ENCODE measurements at regions not wholly inside any gene's neighbourhood (a gene's known extent, or its start where the extent isn't known, plus 50 kb on each side); places are given as distances from the start of the nearest gene placed in this dataset.
"Not testable (repeated sequence)": the region's sequence is repeated elsewhere in the genome, so short reads cannot be mapped to it uniquely, and the experiment has no call there.

DNA sequence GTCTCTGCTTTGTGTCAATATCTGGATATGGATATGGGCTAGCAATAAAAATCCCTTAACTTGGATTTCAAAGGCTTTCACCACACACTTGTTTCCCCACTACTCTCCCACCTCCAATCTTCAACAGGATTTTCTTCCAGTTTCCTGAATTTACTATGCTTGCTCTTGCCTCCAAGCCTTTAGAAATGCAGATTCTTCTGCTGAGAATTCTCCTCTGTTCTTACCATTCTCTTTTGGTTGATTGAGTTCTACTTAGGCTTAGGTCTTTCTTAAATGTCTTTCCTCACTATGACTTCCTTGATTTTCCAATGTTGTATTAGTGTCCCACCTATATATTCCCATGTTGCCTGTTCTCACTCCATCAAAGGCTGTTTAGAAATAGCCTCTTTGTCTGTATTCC, 1502.4 kb upstream of the TENM4 start:
- ATAC-seq (ENCODE audit: low read depth): no peak
- no peaks in the 10 kb centered on the region for H3K4me1 Mint-ChIP-seq
- no peaks in the 10 kb centered on the region for H3K27me3 Mint-ChIP-seq
- no peak overlapping the region for H3K4me3 Mint-ChIP-seq
- H3K36me3 Mint-ChIP-seq: no peaks in the 10 kb centered on the region
- no peak for DNase-seq
- POLR2A ChIA-PET: no interaction called here
- H3K9me3 Mint-ChIP-seq: peaks cover 4% of the 10 kb centered on the region
- no peak overlapping the region for H3K27ac Mint-ChIP-seq

DNA sequence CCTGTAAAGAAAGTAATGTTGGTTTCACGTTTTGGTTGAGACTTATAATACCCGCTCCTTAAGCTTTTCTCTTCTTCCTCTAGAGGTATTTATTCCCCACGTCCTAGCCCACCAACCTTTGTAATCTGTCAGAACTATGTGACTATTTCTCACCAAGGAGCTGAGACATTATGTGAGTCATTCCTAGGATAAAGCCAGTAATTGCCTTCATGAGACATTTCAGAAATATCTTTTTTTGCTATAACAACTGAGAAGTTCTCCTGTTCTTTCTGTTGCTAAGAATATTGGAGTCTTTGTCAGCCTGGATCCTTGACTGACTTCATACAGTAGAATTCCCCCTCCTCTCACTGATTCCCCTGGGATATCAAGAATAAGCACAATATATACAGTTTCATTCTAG, 1497.0 kb upstream of the TENM4 start:
- no peak overlapping the region for H3K4me3 Mint-ChIP-seq
- H3K4me1 Mint-ChIP-seq: no peaks in the 10 kb centered on the region
- H3K36me3 Mint-ChIP-seq: no peaks in the 10 kb centered on the region
- POLR2A ChIA-PET: no interaction called here
- DNase-seq: no peak
- no peak overlapping the region for H3K27ac Mint-ChIP-seq
- H3K27me3 Mint-ChIP-seq: no peaks in the 10 kb centered on the region
- no peak for ATAC-seq (ENCODE audit: low read depth)
- H3K9me3 Mint-ChIP-seq: peaks cover 3% of the 10 kb centered on the region

DNA sequence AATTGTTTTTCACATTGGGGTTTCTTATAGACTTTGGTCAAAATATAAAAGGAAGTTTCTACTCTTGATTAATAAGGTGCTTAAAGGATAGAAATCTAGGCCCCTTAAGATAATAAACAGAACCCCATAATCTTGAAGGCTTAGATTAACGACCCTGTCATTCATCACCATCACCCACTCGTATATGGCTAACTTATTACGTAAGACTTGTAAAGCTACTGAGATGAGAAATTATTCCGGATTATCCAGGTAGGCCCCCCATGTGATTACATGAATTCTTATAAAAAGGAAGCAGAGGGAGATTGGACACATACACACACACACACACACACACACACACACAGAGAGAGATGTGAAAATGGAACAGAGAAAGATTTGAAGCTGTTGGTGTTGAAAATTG, 1489.2 kb upstream of the TENM4 start:
- Mint-ChIP-seq H3K36me3 (no peaks in the 10 kb centered on the region), H3K4me3 (no peak overlapping the region), H3K9me3 (peaks cover 2% of the 10 kb centered on the region), H3K27me3 (no peaks in the 10 kb centered on the region), H3K4me1 (no peaks in the 10 kb centered on the region), H3K27ac (no peak overlapping the region)
- no peak for DNase-seq
- ATAC-seq (ENCODE audit: low read depth): no peak
- POLR2A ChIA-PET: no interaction called here

DNA sequence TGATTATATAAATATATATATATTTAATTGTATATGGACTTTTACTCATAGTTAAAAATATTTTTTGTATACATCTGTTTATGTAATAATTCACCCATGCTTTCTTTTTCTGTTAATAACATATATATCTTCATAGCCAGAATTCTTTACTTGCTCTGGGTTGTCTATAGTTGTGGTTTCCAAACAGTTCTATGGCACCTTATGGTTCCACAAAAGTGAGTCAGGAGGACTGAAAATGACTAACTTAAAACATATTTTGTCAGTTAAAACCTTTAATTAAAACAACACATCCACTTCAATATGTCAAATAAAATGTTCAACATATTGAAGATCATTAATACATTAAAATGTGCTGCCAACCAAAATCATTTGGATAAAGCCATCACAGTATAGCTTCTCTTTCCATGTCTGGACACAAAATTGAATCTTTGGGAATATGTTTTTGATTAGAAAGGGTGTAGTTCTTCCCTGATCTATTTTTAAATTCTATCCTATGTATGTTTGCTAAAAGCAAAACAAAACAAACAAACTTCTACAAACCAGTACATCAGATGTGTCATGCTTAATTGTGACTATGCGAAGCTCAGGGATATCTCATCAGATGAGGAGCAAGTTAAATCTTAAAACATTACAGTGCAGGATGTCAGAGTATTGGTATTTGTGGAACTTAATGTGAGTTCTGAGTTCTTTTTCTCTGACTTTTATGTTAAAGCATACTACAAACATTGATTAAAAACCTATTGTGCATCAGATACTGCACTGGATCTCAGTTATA, 1488.4 kb upstream of the TENM4 start:
- no peak overlapping the region for H3K4me3 Mint-ChIP-seq
- no peaks in the 10 kb centered on the region for H3K36me3 Mint-ChIP-seq
- POLR2A ChIA-PET: no interaction called here

DNA sequence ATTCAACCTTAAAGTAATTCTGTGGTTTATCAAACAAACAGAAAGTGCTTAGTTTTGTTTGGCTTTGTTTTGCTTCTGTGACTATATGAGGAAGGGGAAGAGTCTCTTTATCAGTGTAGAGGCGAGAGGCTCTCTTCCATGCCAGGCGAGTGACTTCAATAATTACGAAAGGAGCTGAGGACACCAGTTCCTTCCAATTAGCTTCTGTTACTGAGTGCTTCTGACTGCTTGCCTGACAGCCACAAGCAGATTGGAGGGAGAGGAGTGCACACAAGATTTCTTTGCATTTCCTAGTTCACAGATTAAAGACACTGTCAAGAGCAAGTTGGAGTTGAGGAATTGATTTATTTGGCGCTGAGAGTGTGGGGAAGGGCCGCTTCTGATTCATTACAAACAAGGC, 1484.5 kb upstream of the TENM4 start:
- Mint-ChIP-seq H3K36me3 (no peaks in the 10 kb centered on the region), H3K27ac (no peak overlapping the region)

More for the DNA sequence above, 1488.4 kb upstream of the TENM4 start:
- H3K27ac Mint-ChIP-seq: no peak overlapping the region
- ATAC-seq (ENCODE audit: low read depth): no peak
- no peak for DNase-seq
- no peaks in the 10 kb centered on the region for H3K4me1 Mint-ChIP-seq
- H3K9me3 Mint-ChIP-seq: peaks cover under 1% of the 10 kb centered on the region
- no peaks in the 10 kb centered on the region for H3K27me3 Mint-ChIP-seq

DNA sequence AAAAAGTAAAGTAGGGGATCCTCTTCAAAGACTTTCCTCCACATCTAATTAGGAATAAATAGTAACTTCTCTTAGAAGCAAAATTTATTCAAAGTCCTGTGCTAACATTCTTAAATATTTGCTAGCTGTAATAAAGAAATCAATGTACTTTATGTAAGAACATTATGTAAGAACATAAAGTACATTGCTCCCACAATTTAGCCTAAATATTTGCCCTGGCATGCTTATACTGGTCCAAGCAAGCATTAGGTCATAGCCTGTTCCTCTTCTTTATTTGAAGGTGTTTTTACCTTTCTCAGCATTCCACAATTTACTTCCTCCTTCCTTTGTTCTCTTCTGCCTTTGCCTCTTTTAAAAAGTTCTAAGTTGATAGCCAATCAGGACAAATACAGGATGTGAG, 1480.5 kb upstream of the TENM4 start:
- H3K9me3 Mint-ChIP-seq; DNase-seq; H3K4me1 Mint-ChIP-seq; H3K4me3 Mint-ChIP-seq; H3K36me3 Mint-ChIP-seq; H3K27ac Mint-ChIP-seq; ATAC-seq (ENCODE audit: low read depth); H3K27me3 Mint-ChIP-seq; POLR2A ChIA-PET: not testable (repeated sequence)

More for the DNA sequence above, 1484.5 kb upstream of the TENM4 start:
- Mint-ChIP-seq H3K9me3 (no peaks in the 10 kb centered on the region), H3K4me1 (no peaks in the 10 kb centered on the region), H3K27me3 (no peaks in the 10 kb centered on the region), H3K4me3 (no peak overlapping the region)
- POLR2A ChIA-PET: no interaction called here
- DNase-seq: no peak
- ATAC-seq (ENCODE audit: low read depth): no peak

DNA sequence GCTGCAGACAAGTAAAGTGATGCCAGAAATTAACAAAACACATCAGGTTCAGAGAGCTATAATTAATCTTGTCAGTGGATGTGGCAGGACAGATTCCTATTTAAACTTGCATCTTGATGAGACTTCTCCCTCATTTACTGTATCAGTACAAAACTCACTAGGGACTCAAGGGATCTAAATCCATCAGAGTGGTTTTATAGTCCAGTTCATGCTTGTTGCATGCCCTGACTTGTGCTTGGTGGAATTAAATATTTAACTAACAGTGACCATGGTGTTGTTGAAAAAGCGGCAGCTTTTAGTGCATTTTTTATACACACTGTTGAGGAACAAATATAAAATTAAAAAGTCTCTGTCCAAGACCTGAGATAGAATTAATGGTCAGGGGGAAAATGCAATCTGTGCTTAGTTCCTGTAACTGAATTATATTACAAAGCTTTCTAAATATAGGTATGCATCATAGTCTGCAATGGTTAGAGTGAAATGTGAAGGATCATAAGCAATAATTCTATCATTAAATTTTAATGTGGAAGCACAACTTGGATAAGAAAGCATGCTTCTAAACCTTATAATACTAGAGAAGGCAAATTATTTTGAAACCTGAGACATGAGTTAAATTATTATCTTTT, 1475.5 kb upstream of the TENM4 start:
- Mint-ChIP-seq H3K4me1 (no peaks in the 10 kb centered on the region), H3K36me3 (no peaks in the 10 kb centered on the region), H3K27me3 (no peaks in the 10 kb centered on the region), H3K27ac (no peak overlapping the region), H3K4me3 (no peak overlapping the region), H3K9me3 (no peaks in the 10 kb centered on the region)
- POLR2A ChIA-PET: no interaction called here
- no peak for ATAC-seq (ENCODE audit: low read depth)
- no peak for DNase-seq

DNA sequence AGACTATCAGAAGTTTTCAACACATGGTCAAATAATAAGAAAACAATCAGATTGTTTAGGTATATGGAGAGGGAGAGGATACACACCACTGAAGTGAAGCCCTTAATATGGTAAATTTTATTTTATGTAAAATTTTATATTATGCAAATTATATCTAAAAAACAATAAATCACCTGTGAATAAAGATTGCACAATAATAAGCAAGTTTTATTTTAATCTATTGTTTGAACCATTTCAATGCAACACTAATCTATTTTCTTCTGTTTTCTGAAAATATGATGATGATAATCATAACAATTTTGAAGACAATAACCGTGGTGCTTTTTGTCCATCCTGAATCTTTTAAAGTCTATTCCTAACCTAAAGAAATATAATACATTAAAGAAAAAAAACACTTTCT, 1473.5 kb upstream of the TENM4 start:
- H3K27ac Mint-ChIP-seq: no peak overlapping the region
- H3K4me3 Mint-ChIP-seq: no peak overlapping the region
- POLR2A ChIA-PET: no interaction called here
- no peak for ATAC-seq (ENCODE audit: low read depth)
- H3K27me3 Mint-ChIP-seq: no peaks in the 10 kb centered on the region
- no peaks in the 10 kb centered on the region for H3K9me3 Mint-ChIP-seq
- H3K4me1 Mint-ChIP-seq: no peaks in the 10 kb centered on the region
- no peaks in the 10 kb centered on the region for H3K36me3 Mint-ChIP-seq
- no peak for DNase-seq

DNA sequence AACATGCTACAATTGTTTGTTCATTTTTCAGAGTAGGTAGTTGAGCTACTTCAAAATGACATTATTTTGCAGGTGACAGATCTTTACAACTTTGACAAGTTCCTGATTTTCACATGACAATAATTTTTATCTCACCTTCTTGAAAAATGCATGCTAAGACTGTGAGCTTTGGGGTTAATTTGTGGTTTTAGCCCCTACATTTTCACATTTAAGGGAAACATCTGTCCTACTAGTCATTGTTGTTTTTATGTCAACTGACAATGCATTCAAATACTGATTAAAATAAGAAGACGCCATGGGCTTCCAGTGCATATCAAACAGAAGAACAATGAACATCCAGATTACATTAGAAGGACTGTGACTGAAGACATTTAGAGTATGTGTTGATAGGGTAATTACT, 1470.8 kb upstream of the TENM4 start:
- ATAC-seq (ENCODE audit: low read depth) (no peak), DNase-seq (no peak)
- Mint-ChIP-seq H3K36me3 (no peaks in the 10 kb centered on the region), H3K4me3 (no peak overlapping the region), H3K9me3 (peaks cover 1% of the 10 kb centered on the region), H3K27ac (no peak overlapping the region), H3K4me1 (no peaks in the 10 kb centered on the region), H3K27me3 (no peaks in the 10 kb centered on the region)
- POLR2A ChIA-PET: no interaction called here

DNA sequence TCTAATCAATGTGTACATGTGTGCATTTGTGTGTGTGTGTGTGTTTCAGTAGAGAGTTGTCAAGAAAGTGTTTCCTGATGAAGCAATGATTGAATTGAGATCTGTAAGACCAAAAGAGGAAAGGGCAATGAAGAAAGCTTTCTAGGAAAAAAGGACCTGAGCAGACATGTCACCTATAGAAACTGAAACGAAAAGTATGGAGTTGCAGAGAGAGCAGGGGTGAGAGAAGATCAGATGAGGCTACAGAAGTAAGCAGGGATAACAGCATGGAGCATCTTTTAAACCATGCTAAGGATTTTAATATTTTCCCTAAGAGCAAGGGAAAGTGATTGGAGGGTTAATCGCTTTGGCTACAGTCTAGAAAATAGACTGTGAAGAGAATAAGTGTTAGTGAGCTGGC, 1459.4 kb upstream of the TENM4 start:
- H3K27me3 Mint-ChIP-seq: no peaks in the 10 kb centered on the region

DNA sequence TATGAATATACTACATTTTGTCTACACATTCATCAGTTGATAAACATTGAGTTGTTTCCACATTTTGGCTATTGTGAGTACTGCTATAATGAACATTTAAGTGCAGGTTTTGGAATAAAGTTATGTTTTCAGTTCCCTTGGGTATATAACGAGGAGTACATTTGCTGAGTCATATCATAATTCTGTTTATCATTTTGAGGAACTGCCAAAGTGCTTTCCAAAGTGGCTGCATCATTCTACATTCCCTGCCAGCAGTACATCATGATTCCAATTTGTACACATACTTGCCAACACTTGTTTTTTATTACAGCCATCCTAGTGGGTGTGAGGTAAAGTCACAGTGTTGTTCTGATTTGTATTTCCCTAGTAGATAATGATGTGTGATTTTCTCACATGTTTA, 1458.6 kb upstream of the TENM4 start:
- Mint-ChIP-seq H3K4me1 (peaks cover 3% of the 10 kb centered on the region), H3K4me3 (no peak overlapping the region), H3K9me3 (peaks cover 2% of the 10 kb centered on the region), H3K36me3 (no peaks in the 10 kb centered on the region), H3K27me3 (no peaks in the 10 kb centered on the region), H3K27ac (no peak overlapping the region)
- POLR2A ChIA-PET: no interaction called here
- ATAC-seq (ENCODE audit: low read depth) (no peak), DNase-seq (no peak)

More for the DNA sequence above, 1459.4 kb upstream of the TENM4 start:
- H3K9me3 Mint-ChIP-seq: peaks cover 2% of the 10 kb centered on the region
- H3K27ac Mint-ChIP-seq: no peak overlapping the region
- no peaks in the 10 kb centered on the region for H3K36me3 Mint-ChIP-seq
- peaks cover 3% of the 10 kb centered on the region for H3K4me1 Mint-ChIP-seq
- peak overlapping the region; percentile 0 for H3K4me3 Mint-ChIP-seq
- ATAC-seq (ENCODE audit: low read depth) (no peak), DNase-seq (no peak)
- POLR2A ChIA-PET: no interaction called here

DNA sequence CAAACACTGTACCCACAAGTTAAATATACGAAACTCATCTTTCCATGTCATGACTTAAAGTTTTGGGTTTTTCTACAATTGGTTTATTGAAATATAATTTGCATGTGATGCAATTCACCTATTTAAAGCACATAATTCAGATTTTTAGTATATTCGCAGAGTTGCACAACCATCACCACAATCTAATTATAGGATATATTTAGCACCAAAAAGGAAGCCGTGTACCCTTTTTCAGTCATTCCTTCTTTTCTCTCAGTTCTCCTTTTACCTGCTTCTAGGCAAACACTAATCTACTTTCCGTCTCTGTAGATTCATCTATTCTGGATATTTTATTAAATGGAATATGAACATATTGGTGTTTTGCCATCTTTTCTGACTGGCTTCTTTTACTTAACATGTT, 1458.1 kb upstream of the TENM4 start:
- Mint-ChIP-seq H3K27ac (no peak overlapping the region), H3K4me1 (peaks cover 3% of the 10 kb centered on the region), H3K9me3 (peaks cover 2% of the 10 kb centered on the region), H3K36me3 (no peaks in the 10 kb centered on the region), H3K4me3 (no peak overlapping the region), H3K27me3 (no peaks in the 10 kb centered on the region)
- DNase-seq (no peak), ATAC-seq (ENCODE audit: low read depth) (no peak)
- POLR2A ChIA-PET: no interaction called here

DNA sequence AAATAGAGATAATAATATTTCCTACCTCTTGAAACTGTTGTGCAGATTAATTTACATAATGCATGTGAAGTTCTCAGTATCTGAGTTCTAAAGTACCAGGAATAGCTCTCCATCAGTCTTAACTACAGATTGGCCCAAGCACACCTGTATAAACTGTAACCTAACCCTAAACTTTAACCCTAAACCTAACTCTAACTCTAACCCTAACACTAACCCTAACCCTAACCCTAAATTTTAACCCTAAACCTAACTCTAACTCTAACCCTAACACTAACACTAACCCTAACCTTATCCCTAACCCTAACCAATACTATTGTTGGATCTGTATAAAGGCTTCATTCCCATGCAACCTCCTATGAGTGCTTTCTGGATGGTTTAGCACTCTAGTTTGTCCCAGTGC, 1445.9 kb upstream of the TENM4 start:
- POLR2A ChIA-PET: no interaction called here
- ATAC-seq (ENCODE audit: low read depth) (no peak), DNase-seq (no peak)
- Mint-ChIP-seq H3K4me1 (no peaks in the 10 kb centered on the region), H3K27me3 (no peaks in the 10 kb centered on the region), H3K9me3 (no peaks in the 10 kb centered on the region), H3K4me3 (no peak overlapping the region), H3K36me3 (no peaks in the 10 kb centered on the region), H3K27ac (no peak overlapping the region)

DNA sequence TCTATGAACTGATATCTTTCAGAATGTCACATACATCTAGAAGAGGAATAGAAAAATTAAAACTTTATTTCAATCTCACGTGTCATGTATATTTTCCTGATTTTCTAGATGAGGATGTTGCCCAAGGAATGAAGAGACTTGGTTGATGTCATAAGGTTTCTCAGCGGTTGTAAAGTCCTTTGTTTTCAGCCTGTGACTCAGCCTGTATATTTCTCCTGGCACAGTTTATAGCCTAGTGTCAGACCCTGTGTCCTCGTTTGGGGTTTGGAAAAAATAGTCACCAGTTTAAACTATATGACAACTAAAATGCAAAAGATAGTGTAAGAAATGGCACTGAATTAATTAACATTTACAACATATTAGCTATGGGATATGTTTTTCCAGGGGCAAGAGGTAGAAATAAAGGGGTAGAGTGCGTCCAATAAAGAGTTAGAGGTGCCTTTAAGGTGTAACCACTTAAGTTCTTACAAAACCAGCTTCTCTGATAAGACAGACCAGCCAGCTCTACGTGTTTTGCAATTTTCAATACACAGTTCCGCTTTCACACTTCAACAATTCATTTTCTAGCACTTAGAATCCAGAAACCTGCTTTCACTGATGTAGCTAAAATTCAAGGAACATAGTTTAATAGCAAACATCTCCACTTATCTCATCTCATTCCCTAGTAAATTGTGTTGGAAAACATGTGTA, 1432.6 kb upstream of the TENM4 start:
- Mint-ChIP-seq H3K4me1 (no peaks in the 10 kb centered on the region), H3K36me3 (no peaks in the 10 kb centered on the region), H3K27ac (no peak overlapping the region), H3K9me3 (peaks cover 1% of the 10 kb centered on the region), H3K27me3 (no peaks in the 10 kb centered on the region), H3K4me3 (no peak overlapping the region)
- no peak for DNase-seq
- no peak for ATAC-seq (ENCODE audit: low read depth)
- POLR2A ChIA-PET: no interaction called here
